Heart left ventricle (tissue), 13 donors: ENCODE measurements at regions not wholly inside any gene's neighbourhood (a gene's known extent, or its start where the extent isn't known, plus 50 kb on each side); places are given as distances from the start of the nearest gene placed in this dataset.

Source experiments
- CTCF ChIP-seq, 12 donors: fragments of 200-600 bp; sonication (generic) in 4 of 12; IDR thresholded peaks; one replicate each; pipeline versions ENCODE4 v1.5.0 to v1.8.0; 2018 to 2022; ENCODE audit warnings: antibody characterized with exemption in 12 of 12, mild to moderate bottlenecking in 5 of 12
- POLR2A ChIP-seq, 2 donors: fragments of 450-650 bp; IDR thresholded peaks; one replicate each; pipeline ENCODE4 v1.6.1; 2017; ENCODE audit warnings: antibody characterized with exemption in 2 of 2, mild to moderate bottlenecking in 2 of 2, moderate library complexity in 2 of 2
- donor health status: ischemic (EF 13 %, LVEDD 7.1; RV severe dilation, severe dysfunction).
- donor health status: DM: no; HTN: yes; CAD: no.
- donor health status: DM: no; HTN: no; CAD: no.
- donor health status: ischemic (EF 25% LVEDD 6.9; RV normal size, moderate dysfunction).
- donor health status: ischemic (EF 25% LVEDD 5.7; RV mildly dilated, moderate dysfunction).
- donor health status: ischemic (EF 35%, LVEDD 5.7; RV mildly dilated, moderate dysfunction).
- donor health status: nonischemic (EF 11% LVEDD 7.7; RV severe dilation, severe dysfunction).
- donor health status: DM: yes; HTN: yes; CAD: no.
- donor health status: PGD.
- donor health status: ischemic (EF 29% LVEDD 5.4; RV normal size, mild dysfunction).
- donor health status: nonischemic (EF 23%, LVEDD 6.1; RV moderate dilation, normal function).

GRCh38 chr13:73411067-73411809, 352.4 kb downstream of the KLF5 start:
- TF ChIP-seq CTCF (IDR thresholded peaks at IDR 0.05) (no peak), POLR2A (IDR thresholded peaks at IDR 0.05) (no peak)
